Pancreas (tissue), 10 donors: ENCODE measurements at regions not wholly inside any gene's neighbourhood (a gene's known extent, or its start where the extent isn't known, plus 50 kb on each side); places are given as distances from the start of the nearest gene placed in this dataset.

Experiments used
- ATAC-seq, 4 donors: fragments of 200-7000 bp; cut with Tn5 transposase; one replicate each; pipeline versions ENCODE4 v1.8.0 to v1.9.1; 2020; ENCODE audit warnings: mild to moderate bottlenecking in 4 of 4, moderate library complexity in 4 of 4
- DNase-seq, 6 donors: peaks; one replicate each; pipeline ENCODE4 v3.0.0-alpha.2; 2020
- FAIRE-seq: peaks from 2 replicates; lab custom pipeline; 2012; peaks lifted over from hg19 to GRCh38; lab: Jason Lieb, UNC
- H3K27ac ChIP-seq, 4 donors: fragments of 200-600 bp; sonication (generic); 1 replicate in 3 of 4; 2 replicates in 1 of 4; pipeline versions ENCODE4 v1.5.0 to v1.8.0; 2020
- H3K27me3 ChIP-seq, 4 donors: fragments of 200-600 bp; one replicate each; pipeline ENCODE4 v1.8.0; 2021
- H3K36me3 ChIP-seq, 3 donors: fragments of 200-600 bp; sonication (generic) in 1 of 3; one replicate each; pipeline versions ENCODE4 v1.5.0 to v1.8.0; 2020 to 2021
- H3K4me1 ChIP-seq, 3 donors: fragments of 200-600 bp; one replicate each; pipeline ENCODE4 v1.8.0; 2021
- H3K4me3 ChIP-seq, 4 donors: fragments of 200-600 bp; sonication (generic) in 2 of 4; one replicate each; pipeline versions ENCODE4 v1.5.0 to v1.8.0; 2020 to 2021
- H3K9me3 ChIP-seq, 4 donors: fragments of 200-600 bp; one replicate each; pipeline ENCODE4 v1.8.0; 2021
- WGBS, 2 donors: extraction: QIAGEN DNeasy Blood & Tissue Kit; methylation state at CpG; one replicate each; pipeline ENCODE4 v1.1.7; 2013; 5-methylcytosine and 5-hydroxymethylcytosine counted together
- intact Hi-C, 3 donors: fragments of 100-400 bp; cut with DNase I; formaldehyde crosslinking; loops; one replicate each; pipeline versions ENCODE4 v1.11.1 to v1.14.2; 2022
- TF ChIP-seq, protein P1 (sequence below), 4 donors: fragments of 200-600 bp; sonication (generic) in 3 of 4; IDR thresholded peaks; one replicate each; pipeline versions ENCODE4 v1.5.0 to v1.8.0; 2021; ENCODE audit warnings: antibody characterized with exemption in 4 of 4
- donor health status: healthy with polysubstance abuse.
- donor health status: DM: no; HTN: no; CAD: no; lungs with moderate emphysema.
- donor health status: DM: no; HTN: no; CAD: no.
- donor health status: control.
- donor health status: control.
- donor health status: Bipolar disorder and iron deficiency.
- donor health status: DM: yes; HTN: yes; CAD: no.
- donor health status: DM: no; HTN: no; CAD: no.
- donor health status: DM: no; HTN: no; CAD: no.
- donor health status: DM: yes; HTN: yes; CAD: no.

GRCh38 chr2:222146488-222146887 is 152.3 kb downstream of the PAX3 start:
- no peak for FAIRE-seq
- no peaks in the 10 kb centered on the region for H3K36me3 ChIP-seq
- intact Hi-C loops = no loop called here
- H3K27ac ChIP-seq = no peak overlapping the region
- no peaks in the 10 kb centered on the region for H3K27me3 ChIP-seq
- H3K4me3 ChIP-seq = no peak overlapping the region
- H3K9me3 ChIP-seq = no peaks in the 10 kb centered on the region
- ATAC-seq = no peak
- no peaks in the 10 kb centered on the region for H3K4me1 ChIP-seq
- DNase-seq = no peak
- TF ChIP-seq, protein P1, sequence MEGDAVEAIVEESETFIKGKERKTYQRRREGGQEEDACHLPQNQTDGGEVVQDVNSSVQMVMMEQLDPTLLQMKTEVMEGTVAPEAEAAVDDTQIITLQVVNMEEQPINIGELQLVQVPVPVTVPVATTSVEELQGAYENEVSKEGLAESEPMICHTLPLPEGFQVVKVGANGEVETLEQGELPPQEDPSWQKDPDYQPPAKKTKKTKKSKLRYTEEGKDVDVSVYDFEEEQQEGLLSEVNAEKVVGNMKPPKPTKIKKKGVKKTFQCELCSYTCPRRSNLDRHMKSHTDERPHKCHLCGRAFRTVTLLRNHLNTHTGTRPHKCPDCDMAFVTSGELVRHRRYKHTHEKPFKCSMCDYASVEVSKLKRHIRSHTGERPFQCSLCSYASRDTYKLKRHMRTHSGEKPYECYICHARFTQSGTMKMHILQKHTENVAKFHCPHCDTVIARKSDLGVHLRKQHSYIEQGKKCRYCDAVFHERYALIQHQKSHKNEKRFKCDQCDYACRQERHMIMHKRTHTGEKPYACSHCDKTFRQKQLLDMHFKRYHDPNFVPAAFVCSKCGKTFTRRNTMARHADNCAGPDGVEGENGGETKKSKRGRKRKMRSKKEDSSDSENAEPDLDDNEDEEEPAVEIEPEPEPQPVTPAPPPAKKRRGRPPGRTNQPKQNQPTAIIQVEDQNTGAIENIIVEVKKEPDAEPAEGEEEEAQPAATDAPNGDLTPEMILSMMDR (IDR thresholded peaks at IDR 0.05) = no peak
- 41 to 42% methylated on average over 3 of the region's 3 CpGs for WGBS, 2 donors

DNA sequence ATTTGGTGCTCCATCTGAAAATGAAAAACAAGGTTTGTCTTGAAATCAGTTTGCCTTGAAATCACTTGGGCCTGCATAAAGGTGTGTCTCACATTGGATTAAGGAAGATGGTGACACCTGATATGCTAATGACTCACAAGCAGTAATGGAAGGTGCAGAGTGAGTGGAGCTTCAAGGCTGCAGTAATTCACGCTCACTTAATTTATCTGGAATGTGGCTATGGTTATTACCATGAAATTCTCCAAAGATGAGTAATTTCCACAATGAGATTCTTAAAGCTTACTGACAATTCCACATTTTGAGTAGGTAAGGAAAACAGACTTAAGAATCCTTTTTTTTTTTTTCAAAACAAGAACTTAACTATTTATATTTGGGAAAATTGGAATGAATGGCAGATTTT is 156.8 kb downstream of the PAX3 start:
- Histone ChIP-seq H3K4me3 (no peak overlapping the region), H3K4me1 (no peaks in the 10 kb centered on the region), H3K9me3 (no peaks in the 10 kb centered on the region), H3K27ac (no peak overlapping the region), H3K36me3 (no peaks in the 10 kb centered on the region), H3K27me3 (no peaks in the 10 kb centered on the region)
- DNase-seq (no peak), FAIRE-seq (no peak), ATAC-seq (no peak)
- intact Hi-C loops = no loop called here
- TF ChIP-seq, protein P1 (IDR thresholded peaks at IDR 0.05) = no peak
- WGBS, 2 donors = 89 to 97% methylated on average over 1 of the region's 1 CpG

DNA sequence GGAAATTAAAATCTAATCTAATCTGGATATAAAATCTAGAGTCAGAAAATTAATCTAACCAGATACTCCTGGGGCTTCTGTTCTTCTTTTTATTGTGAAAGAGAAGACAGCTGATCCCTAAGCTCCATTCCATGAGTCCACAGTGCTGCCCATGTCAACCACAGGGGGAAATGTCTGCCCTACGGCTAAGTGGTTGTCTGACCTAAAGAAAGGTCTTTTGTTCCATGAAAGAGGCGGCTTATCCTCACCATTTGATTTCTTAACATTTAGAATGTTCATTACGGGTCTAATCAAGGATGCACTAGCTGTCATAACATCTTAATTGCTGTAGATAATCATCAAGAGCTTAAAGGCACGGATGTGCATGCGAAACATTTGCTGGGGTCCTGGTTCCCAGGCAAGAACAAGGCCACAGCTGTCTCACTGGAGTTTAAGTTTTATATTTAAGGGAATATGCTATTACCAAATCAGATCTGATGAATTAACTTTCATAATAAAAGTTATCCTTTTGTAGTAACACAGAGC is 162.6 kb downstream of the PAX3 start:
- no peak for DNase-seq
- H3K36me3 ChIP-seq = no peaks in the 10 kb centered on the region
- ATAC-seq = no peak
- no peaks in the 10 kb centered on the region for H3K9me3 ChIP-seq
- no peaks in the 10 kb centered on the region for H3K4me1 ChIP-seq
- intact Hi-C loops = no loop called here
- TF ChIP-seq, protein P1 (IDR thresholded peaks at IDR 0.05) = no peak
- H3K27ac ChIP-seq = no peak overlapping the region
- FAIRE-seq = no peak
- 51 to 59% methylated on average over 5 of the region's 5 CpGs for WGBS, 2 donors
- H3K27me3 ChIP-seq = no peaks in the 10 kb centered on the region
- H3K4me3 ChIP-seq = no peak overlapping the region

GRCh38 chr2:222134654-222135053 is 164.1 kb downstream of the PAX3 start:
- no peak for DNase-seq
- no peak overlapping the region for H3K27ac ChIP-seq
- TF ChIP-seq, protein P1 (IDR thresholded peaks at IDR 0.05) = no peak
- H3K9me3 ChIP-seq = no peaks in the 10 kb centered on the region
- no peak for FAIRE-seq
- no peak overlapping the region for H3K4me3 ChIP-seq
- no peaks in the 10 kb centered on the region for H3K36me3 ChIP-seq
- H3K4me1 ChIP-seq = no peaks in the 10 kb centered on the region
- ATAC-seq = no peak
- intact Hi-C loops = no loop called here
- 41 to 64% methylated on average over 1 of the region's 1 CpG for WGBS, 2 donors
- H3K27me3 ChIP-seq = no peaks in the 10 kb centered on the region

- FAIRE-seq = no peak
- Histone ChIP-seq H3K27me3 (no peaks in the 10 kb centered on the region), H3K4me1 (no peaks in the 10 kb centered on the region), H3K27ac (no peak overlapping the region), H3K36me3 (no peaks in the 10 kb centered on the region), H3K9me3 (no peaks in the 10 kb centered on the region), H3K4me3 (no peak overlapping the region)
- no peak for DNase-seq
- no peak for ATAC-seq
- intact Hi-C loops = no loop called here
- 71 to 84% methylated on average over 7 of the region's 7 CpGs for WGBS, 2 donors
- TF ChIP-seq, protein P1 (IDR thresholded peaks at IDR 0.05) = no peak
Observed at GRCh38 chr2:222133897-222134296, 164.9 kb downstream of the PAX3 start.
